Adrenal gland (tissue), 5 donors: ENCODE measurements at regions not wholly inside any gene's neighbourhood (a gene's known extent, or its start where the extent isn't known, plus 50 kb on each side); places are given as distances from the start of the nearest gene placed in this dataset.

Source experiments
- CTCF ChIP-seq, 6 experiments: fragments of 450-650 bp in 4 of 6; fragments of 200-600 bp in 2 of 6; sonication (generic) in 1 of 6; IDR thresholded peaks; 1 replicate in 5 of 6; 2 replicates in 1 of 6; pipeline versions ENCODE4 v1.5.1 to v1.8.0; 2016 to 2021; ENCODE audit warnings: antibody characterized with exemption in 6 of 6, mild to moderate bottlenecking in 2 of 6, moderate library complexity in 1 of 6
- POLR2A ChIP-seq, 2 donors: fragments of 450-650 bp; IDR thresholded peaks; one replicate each; pipeline ENCODE4 v1.6.1; 2017; ENCODE audit warnings: antibody characterized with exemption in 2 of 2, mild to moderate bottlenecking in 2 of 2, moderate library complexity in 1 of 2
- donor health status: DM: no; HTN: no; CAD: no.

- no peak for TF ChIP-seq POLR2A (IDR thresholded peaks at IDR 0.05)
- TF ChIP-seq CTCF (IDR thresholded peaks at IDR 0.05) = no peak
Observed at GRCh38 chr13:30129411-30129810, 177.9 kb downstream of the KATNAL1 start.
